Brain microvascular endothelial cell (primary cell): ENCODE measurements at regions not wholly inside any gene's neighbourhood (a gene's known extent, or its start where the extent isn't known, plus 50 kb on each side); places are given as distances from the start of the nearest gene placed in this dataset.

Experiments used
- DNase-seq: peaks from one replicate; pipeline ENCODE4 v3.0.0-alpha.2; 2020
- H3K27ac ChIP-seq: fragments of 250-450 bp; sonication (Bioruptor Pico); 2 replicates; pipeline ENCODE4 v1.5.1; 2020; ENCODE audit warnings: mild to moderate bottlenecking, moderate library complexity
- H3K27me3 ChIP-seq: fragments of 250-450 bp; sonication (Bioruptor Pico); replicated peaks from 2 replicates; pipeline ENCODE4 v1.5.1; 2020; ENCODE audit warnings: mild to moderate bottlenecking
- H3K36me3 ChIP-seq: fragments of 250-450 bp; sonication (Bioruptor Pico); replicated peaks from 2 replicates; pipeline ENCODE4 v1.5.1; 2020; ENCODE audit warnings: mild to moderate bottlenecking
- H3K4me3 ChIP-seq: 2 replicates; pipeline ENCODE4 v1.5.1; 2011; ENCODE audit warnings: low read depth, mild to moderate bottlenecking, control low read depth, low read length, moderate library complexity
- in situ Hi-C: cut with HindIII; loops from 2 replicates; pipeline ENCODE4 v1.10.0; 2017; ENCODE audit warnings: low sequenced_read_pairs, low pct_ligation_motif_present
- TF ChIP-seq, protein P1 (sequence below): IDR thresholded peaks from 2 replicates; pipeline ENCODE4 v1.5.1; 2011; ENCODE audit warnings: low read depth, mild to moderate bottlenecking, moderate library complexity, low read length, control low read depth, inconsistent platforms; ENCODE audit errors: missing control alignments

DNA sequence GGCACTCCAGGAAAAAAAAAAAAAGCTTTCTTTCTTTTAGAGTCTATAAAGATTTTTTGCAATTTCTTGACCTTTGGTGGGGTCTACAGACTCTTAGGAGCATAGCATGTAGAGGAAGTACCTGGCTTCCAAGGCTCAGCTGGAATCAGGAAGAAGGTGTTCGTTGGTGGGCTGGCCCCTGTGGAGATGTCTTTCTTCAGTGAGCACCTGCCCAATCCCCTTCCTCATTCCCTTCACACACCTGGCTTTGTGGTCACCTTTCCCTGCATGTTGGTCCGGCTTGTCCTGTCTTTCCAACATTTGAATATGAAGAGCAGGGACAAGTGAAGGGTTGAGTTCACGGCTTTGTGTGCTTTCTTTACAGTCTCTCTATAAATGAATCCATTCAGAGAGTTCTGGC lies 352.4 kb downstream of the HAPSTR1 start:
- Histone ChIP-seq H3K27ac (no peak overlapping the region), H3K36me3 (no peaks in the 10 kb centered on the region), H3K4me3 (no peak overlapping the region), H3K27me3 (no peaks in the 10 kb centered on the region)
- TF ChIP-seq, protein P1, sequence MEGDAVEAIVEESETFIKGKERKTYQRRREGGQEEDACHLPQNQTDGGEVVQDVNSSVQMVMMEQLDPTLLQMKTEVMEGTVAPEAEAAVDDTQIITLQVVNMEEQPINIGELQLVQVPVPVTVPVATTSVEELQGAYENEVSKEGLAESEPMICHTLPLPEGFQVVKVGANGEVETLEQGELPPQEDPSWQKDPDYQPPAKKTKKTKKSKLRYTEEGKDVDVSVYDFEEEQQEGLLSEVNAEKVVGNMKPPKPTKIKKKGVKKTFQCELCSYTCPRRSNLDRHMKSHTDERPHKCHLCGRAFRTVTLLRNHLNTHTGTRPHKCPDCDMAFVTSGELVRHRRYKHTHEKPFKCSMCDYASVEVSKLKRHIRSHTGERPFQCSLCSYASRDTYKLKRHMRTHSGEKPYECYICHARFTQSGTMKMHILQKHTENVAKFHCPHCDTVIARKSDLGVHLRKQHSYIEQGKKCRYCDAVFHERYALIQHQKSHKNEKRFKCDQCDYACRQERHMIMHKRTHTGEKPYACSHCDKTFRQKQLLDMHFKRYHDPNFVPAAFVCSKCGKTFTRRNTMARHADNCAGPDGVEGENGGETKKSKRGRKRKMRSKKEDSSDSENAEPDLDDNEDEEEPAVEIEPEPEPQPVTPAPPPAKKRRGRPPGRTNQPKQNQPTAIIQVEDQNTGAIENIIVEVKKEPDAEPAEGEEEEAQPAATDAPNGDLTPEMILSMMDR = no peak
- in situ Hi-C loops = no loop called here
- DNase-seq = no peak

DNA sequence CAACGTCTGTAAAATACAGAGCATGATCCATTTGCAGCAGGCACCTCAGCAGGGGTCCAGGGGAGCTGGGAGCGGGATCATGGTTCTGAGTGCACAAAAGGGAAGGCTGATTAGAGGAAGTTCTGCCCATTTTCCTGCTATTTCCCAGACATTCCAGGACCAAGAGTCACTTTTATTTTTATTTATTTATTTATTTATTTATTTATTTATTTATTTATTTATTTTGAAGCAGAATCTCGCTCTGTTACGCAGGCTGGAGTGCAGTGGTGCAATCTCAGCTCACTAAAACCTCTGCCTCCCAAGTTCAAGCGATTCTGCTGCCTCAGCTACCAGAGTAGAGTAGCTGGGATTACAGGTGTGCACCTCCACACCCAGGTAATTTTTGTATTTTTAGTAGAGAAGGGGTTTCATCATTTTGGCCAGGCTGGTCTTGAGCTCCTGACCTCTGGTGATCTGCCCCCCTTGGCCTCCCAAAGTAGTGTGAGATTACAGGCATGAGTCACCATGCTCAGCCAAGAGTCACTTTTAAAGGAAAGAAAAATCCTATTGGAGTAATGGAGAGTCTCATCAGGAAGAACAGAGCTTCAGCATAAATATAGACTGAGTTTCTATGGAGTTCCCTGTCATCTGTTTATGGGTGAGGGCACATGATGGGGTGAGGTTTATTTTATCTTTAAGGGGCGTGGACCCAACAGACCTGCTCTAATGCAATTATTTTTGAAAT lies 355.2 kb downstream of the HAPSTR1 start:
- H3K36me3 ChIP-seq = no peaks in the 10 kb centered on the region
- TF ChIP-seq, protein P1 = no peak
- H3K4me3 ChIP-seq = no peak overlapping the region
- no peak for DNase-seq
- in situ Hi-C loops = no loop called here
- H3K27me3 ChIP-seq = no peaks in the 10 kb centered on the region
- H3K27ac ChIP-seq = no peak overlapping the region

DNA sequence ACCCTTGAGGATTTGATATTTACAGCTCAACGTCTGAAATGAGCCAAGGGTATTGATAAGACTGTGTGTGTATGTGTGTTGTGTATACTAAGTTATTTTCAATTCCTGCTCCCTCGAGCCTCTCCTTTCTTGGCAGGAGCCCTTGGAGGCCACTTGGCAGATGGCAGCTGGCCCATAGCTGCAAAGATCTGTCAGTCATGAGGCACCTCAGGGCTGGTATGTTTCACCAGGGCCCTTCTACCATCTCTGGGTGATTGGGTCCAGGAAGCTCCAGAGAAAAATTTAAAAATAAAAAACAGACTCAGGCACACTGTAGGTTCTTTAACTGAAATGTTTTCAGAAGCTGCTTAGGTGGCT lies 355.7 kb downstream of the HAPSTR1 start:
- H3K4me3 ChIP-seq = no peak overlapping the region
- no peak for DNase-seq
- H3K36me3 ChIP-seq = no peaks in the 10 kb centered on the region
- TF ChIP-seq, protein P1 = no peak
- in situ Hi-C loops = no loop called here
- H3K27ac ChIP-seq = no peak overlapping the region
- H3K27me3 ChIP-seq = no peaks in the 10 kb centered on the region

DNA sequence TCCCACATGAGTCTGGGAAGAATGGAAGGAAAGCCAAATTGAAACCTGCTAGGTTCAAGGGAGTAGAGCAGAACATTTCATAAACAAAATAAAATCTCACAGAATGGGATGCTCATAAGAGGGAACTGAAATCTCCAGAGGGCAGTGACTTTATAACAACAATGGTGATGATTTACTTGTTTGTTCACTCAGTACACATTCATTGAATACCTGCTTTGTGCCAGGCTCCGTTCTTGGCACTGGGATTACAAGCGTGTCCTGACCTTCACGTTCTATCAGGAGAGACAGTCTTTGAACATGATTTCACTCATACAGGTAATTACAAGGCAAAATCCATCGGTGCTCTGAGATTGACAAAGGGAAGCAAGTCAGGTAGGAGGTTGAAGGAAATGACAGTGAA lies 356.3 kb downstream of the HAPSTR1 start:
- DNase-seq = no peak
- Histone ChIP-seq H3K4me3 (no peak overlapping the region), H3K36me3 (no peaks in the 10 kb centered on the region), H3K27me3 (no peaks in the 10 kb centered on the region), H3K27ac (no peak overlapping the region)
- TF ChIP-seq, protein P1 = no peak
- in situ Hi-C loops = no loop called here

DNA sequence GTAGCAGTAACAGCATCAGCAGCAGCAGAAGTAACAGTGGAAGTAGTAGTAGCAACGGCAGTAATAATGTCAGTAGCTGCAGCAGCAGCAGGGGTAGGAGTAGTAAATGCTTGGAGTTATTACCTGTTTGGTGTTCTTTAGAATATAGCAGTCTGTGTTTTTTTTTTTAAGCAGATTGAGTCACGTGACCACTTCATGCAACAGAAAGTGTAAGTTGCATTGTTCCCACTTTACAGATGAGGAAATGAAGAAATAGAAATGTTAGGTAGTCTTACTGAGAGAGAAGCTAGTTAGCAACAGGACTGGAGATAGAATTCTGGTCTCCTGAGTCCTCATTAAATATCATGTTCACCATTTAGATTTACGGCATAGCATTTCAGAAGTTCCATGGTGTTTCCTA lies 358.2 kb downstream of the HAPSTR1 start:
- TF ChIP-seq, protein P1 = no peak
- H3K27ac ChIP-seq = no peak overlapping the region
- no peak for DNase-seq
- H3K27me3 ChIP-seq = no peaks in the 10 kb centered on the region
- no peak overlapping the region for H3K4me3 ChIP-seq
- H3K36me3 ChIP-seq = no peaks in the 10 kb centered on the region
- in situ Hi-C loops = no loop called here

DNA sequence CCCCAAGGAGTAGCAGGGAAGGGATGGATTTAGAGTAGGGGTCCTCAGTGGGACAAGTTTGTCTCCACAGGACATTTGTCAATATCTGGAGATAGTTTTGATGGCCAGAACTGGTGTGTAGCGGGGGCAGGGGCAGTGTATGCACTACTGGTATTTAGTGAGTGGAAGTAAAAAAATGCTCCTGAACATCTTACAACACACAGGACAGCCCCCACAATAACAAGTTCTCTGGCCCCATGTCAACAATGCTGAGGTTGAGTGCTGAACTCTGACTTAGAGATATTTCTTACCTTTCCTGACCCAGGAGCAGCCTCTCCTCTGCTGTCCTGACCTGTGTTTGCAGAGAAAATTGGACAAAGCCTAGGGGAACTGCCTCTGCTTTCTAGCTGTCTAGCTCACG lies 365.8 kb downstream of the HAPSTR1 start:
- H3K27me3 ChIP-seq = no peaks in the 10 kb centered on the region
- no peak overlapping the region for H3K27ac ChIP-seq
- TF ChIP-seq, protein P1 = no peak
- H3K36me3 ChIP-seq = no peaks in the 10 kb centered on the region
- in situ Hi-C loops = no loop called here
- no peak overlapping the region for H3K4me3 ChIP-seq
- no peak for DNase-seq
